HG03280 (cell line): ENCODE measurements at regions not wholly inside any gene's neighbourhood (a gene's known extent, or its start where the extent isn't known, plus 50 kb on each side); places are given as distances from the start of the nearest gene placed in this dataset.

Source experiments
- ATAC-seq: cut with Tn5 transposase; IDR thresholded peaks from one replicate; pipeline ENCODE4 v1.9.1; 2021; ENCODE audit warnings: mild to moderate bottlenecking, moderate library complexity; ENCODE audit not compliant: unreplicated experiment

- no peak for ATAC-seq
Measured at GRCh38 chr5:68648944-68649857, 433.6 kb downstream of the PIK3R1 start.

- no peak for ATAC-seq
Measured at GRCh38 chr5:68652534-68652965, 437.0 kb downstream of the PIK3R1 start.

GRCh38 chr5:68653471-68653870 is 437.9 kb downstream of the PIK3R1 start:
- no peak for ATAC-seq

- no peak for ATAC-seq
Measured at GRCh38 chr5:68657055-68657961, 436.5 kb upstream of the SLC30A5 start.

GRCh38 chr5:68658810-68659372 is 434.9 kb upstream of the SLC30A5 start:
- ATAC-seq, result no peak

GRCh38 chr5:68659881-68660280 is 433.9 kb upstream of the SLC30A5 start:
- no peak for ATAC-seq

- no peak for ATAC-seq
Measured at GRCh38 chr5:68661237-68661636, 432.6 kb upstream of the SLC30A5 start.

GRCh38 chr5:68662804-68663307 is 431.0 kb upstream of the SLC30A5 start:
- ATAC-seq, result no peak

- ATAC-seq, result no peak
Measured at GRCh38 chr5:68669864-68670575, 423.8 kb upstream of the SLC30A5 start.

- ATAC-seq, result no peak
Measured at GRCh38 chr5:68673106-68673822, 420.6 kb upstream of the SLC30A5 start.

GRCh38 chr5:68673823-68674180 is 420.0 kb upstream of the SLC30A5 start:
- ATAC-seq, result no peak

- no peak for ATAC-seq
Measured at GRCh38 chr5:68679041-68679440, 414.8 kb upstream of the SLC30A5 start.

- ATAC-seq, result no peak
Measured at GRCh38 chr5:68680366-68680765, 413.4 kb upstream of the SLC30A5 start.

GRCh38 chr5:68681929-68682328 is 411.9 kb upstream of the SLC30A5 start:
- no peak for ATAC-seq

GRCh38 chr5:68682400-68683160 is 411.2 kb upstream of the SLC30A5 start:
- ATAC-seq, result no peak

GRCh38 chr5:68683632-68684036 is 410.2 kb upstream of the SLC30A5 start:
- ATAC-seq, result no peak

GRCh38 chr5:68685863-68686262 is 408.0 kb upstream of the SLC30A5 start:
- no peak for ATAC-seq

GRCh38 chr5:68688547-68688946 is 405.3 kb upstream of the SLC30A5 start:
- no peak for ATAC-seq

GRCh38 chr5:68689010-68689409 is 404.8 kb upstream of the SLC30A5 start:
- ATAC-seq, result no peak
